Neural crest cell (in vitro differentiated cells): ENCODE measurements at regions not wholly inside any gene's neighbourhood (a gene's known extent, or its start where the extent isn't known, plus 50 kb on each side); places are given as distances from the start of the nearest gene placed in this dataset.

ENCODE experiments used
- DNase-seq: peaks from one replicate; pipeline ENCODE4 v3.0.0; 2021; ENCODE audit warnings: low read depth, mixed read lengths, low spot score
- H3K27ac Mint-ChIP-seq: one replicate; pipeline ENCODE4 v1.8.0; 2021; ENCODE audit warnings: mild to moderate bottlenecking, mixed read lengths; ENCODE audit not compliant: unreplicated experiment
- H3K27me3 Mint-ChIP-seq: 2 replicates; pipeline ENCODE4 v1.8.0; 2021; ENCODE audit warnings: low read depth, mild to moderate bottlenecking, mixed read lengths
- H3K36me3 Mint-ChIP-seq: 2 replicates; pipeline ENCODE4 v1.8.0; 2021; ENCODE audit warnings: low read depth, mild to moderate bottlenecking, mixed read lengths
- H3K4me1 Mint-ChIP-seq: 2 replicates; pipeline ENCODE4 v1.8.0; 2021; ENCODE audit warnings: mixed read lengths
- H3K4me3 Mint-ChIP-seq: one replicate; pipeline ENCODE4 v1.8.0; 2021; ENCODE audit warnings: mild to moderate bottlenecking, mixed read lengths
- H3K9me3 Mint-ChIP-seq: 2 replicates; pipeline ENCODE4 v1.8.0; 2021; ENCODE audit warnings: mixed read lengths
- TF ChIP-seq, protein P1 (sequence below): fragments of 200-600 bp; sonication (generic); conservative IDR thresholded peaks from 2 replicates; pipeline ENCODE4 v1.5.0; 2021; ENCODE audit warnings: antibody characterized with exemption, mild to moderate bottlenecking

DNA sequence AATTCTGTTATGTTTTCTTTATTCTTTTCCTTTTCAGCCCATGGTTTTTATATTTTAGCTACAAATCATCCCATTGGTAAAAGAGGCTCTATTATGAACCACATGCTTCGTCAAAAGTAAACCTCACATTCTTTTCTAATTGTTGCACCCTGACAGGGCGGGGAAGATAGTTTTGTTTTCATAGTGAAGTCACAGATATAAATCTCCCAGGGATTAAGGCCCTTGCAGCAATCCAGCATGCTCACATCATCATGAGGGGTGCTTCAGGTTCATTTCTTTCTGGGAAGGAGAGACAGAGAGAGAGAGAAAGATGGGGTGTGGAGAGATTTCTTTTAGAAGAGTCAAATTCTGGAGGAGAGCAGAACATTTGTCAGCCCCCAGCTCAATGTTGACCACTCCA, 124.5 kb upstream of the CDC42EP3 start:
- Mint-ChIP-seq H3K36me3 (no peaks in the 10 kb centered on the region), H3K4me1 (no peaks in the 10 kb centered on the region), H3K9me3 (no peaks in the 10 kb centered on the region), H3K27me3 (no peaks in the 10 kb centered on the region), H3K4me3 (no peak overlapping the region), H3K27ac (no peak overlapping the region)
- TF ChIP-seq, protein P1, sequence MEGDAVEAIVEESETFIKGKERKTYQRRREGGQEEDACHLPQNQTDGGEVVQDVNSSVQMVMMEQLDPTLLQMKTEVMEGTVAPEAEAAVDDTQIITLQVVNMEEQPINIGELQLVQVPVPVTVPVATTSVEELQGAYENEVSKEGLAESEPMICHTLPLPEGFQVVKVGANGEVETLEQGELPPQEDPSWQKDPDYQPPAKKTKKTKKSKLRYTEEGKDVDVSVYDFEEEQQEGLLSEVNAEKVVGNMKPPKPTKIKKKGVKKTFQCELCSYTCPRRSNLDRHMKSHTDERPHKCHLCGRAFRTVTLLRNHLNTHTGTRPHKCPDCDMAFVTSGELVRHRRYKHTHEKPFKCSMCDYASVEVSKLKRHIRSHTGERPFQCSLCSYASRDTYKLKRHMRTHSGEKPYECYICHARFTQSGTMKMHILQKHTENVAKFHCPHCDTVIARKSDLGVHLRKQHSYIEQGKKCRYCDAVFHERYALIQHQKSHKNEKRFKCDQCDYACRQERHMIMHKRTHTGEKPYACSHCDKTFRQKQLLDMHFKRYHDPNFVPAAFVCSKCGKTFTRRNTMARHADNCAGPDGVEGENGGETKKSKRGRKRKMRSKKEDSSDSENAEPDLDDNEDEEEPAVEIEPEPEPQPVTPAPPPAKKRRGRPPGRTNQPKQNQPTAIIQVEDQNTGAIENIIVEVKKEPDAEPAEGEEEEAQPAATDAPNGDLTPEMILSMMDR: no peak
- no peak for DNase-seq

DNA sequence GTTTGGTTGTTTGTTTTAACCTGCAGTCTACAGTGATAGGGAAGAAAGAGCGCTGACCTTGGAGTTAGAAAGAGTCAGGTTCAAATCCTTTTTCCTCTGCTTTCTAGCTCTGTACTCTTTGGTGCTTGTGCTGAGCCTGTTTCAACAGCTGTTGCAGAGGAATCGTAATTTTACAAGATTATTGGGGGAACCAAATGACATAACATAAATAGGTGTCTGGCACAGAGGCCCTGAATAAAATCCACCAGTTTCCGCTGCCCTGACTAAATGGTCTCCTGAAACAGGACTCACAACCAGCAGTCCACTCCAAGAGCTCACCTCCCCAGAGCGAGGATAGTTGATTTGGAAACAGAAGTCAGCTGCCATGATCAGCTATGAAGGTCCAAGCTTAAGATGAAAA, 125.0 kb upstream of the CDC42EP3 start:
- DNase-seq: no peak
- no peaks in the 10 kb centered on the region for H3K27me3 Mint-ChIP-seq
- no peaks in the 10 kb centered on the region for H3K36me3 Mint-ChIP-seq
- H3K4me1 Mint-ChIP-seq: no peaks in the 10 kb centered on the region
- H3K9me3 Mint-ChIP-seq: no peaks in the 10 kb centered on the region
- H3K4me3 Mint-ChIP-seq: no peak overlapping the region
- TF ChIP-seq, protein P1: no peak
- no peak overlapping the region for H3K27ac Mint-ChIP-seq

DNA sequence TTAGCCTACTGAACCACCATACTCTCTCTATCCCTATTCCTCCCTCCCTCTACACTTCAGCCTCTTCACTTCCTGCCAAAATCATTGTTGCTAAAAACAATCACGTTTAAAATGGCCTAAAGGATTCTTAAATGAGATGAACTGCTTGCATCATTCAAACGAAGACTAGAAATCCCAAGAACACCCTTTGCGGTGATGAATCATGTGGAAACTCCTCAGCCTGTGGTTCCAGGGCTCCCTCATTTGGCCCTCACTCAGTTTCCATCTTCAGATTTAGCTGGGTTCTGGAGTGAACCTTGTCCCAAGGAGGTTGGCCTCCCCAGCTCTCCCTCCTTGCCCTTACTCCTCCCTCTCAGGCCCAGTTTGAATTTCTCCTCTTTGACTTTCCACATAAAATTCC, 125.6 kb upstream of the CDC42EP3 start:
- no peak for DNase-seq
- TF ChIP-seq, protein P1: no peak
- H3K36me3 Mint-ChIP-seq: no peaks in the 10 kb centered on the region
- H3K9me3 Mint-ChIP-seq: no peaks in the 10 kb centered on the region
- no peak overlapping the region for H3K27ac Mint-ChIP-seq
- H3K4me3 Mint-ChIP-seq: no peak overlapping the region
- H3K4me1 Mint-ChIP-seq: no peaks in the 10 kb centered on the region
- H3K27me3 Mint-ChIP-seq: no peaks in the 10 kb centered on the region

DNA sequence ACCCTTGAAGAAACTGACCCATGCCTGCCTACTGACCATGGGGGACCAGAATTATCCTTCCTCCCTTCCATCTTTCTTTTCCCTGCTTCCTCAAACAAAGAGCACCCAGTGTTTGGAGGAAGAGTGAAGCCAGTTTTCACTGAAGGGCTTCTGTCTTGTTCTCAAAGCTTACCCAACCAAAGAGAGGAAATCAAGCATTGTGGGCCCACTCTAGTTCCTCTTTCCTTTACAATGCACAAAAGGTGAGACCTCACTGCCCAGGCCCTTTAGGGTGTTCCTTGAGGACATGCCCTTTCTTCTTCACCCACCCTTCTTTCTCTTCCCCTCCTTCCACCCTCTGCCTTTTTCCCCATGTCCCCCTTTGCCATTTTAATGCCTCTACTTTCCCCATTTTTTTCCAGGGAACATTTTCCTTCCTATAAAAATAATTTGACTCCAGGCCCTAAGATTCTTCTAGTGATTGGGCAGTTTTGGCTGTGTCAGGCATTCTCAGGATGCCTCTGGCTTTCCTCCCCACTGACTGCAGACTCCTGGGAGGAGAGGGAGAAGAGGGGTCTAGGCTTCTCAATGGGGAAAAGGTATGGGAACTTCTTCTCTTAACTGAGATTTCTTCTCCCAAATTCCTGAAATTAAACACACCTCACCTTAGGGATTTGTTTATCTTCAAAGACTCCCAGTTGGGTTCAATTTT, 126.6 kb upstream of the RMDN2 start:
- DNase-seq: no peak
- H3K27me3 Mint-ChIP-seq: no peaks in the 10 kb centered on the region
- H3K27ac Mint-ChIP-seq: no peak overlapping the region
- TF ChIP-seq, protein P1: no peak
- no peaks in the 10 kb centered on the region for H3K36me3 Mint-ChIP-seq
- no peak overlapping the region for H3K4me3 Mint-ChIP-seq
- H3K4me1 Mint-ChIP-seq: no peaks in the 10 kb centered on the region
- H3K9me3 Mint-ChIP-seq: no peaks in the 10 kb centered on the region

- H3K36me3 Mint-ChIP-seq: no peaks in the 10 kb centered on the region
- H3K27me3 Mint-ChIP-seq: no peaks in the 10 kb centered on the region
- H3K27ac Mint-ChIP-seq: no peak overlapping the region
- TF ChIP-seq, protein P1: no peak
- no peak for DNase-seq
- H3K4me3 Mint-ChIP-seq: no peak overlapping the region
- no peaks in the 10 kb centered on the region for H3K9me3 Mint-ChIP-seq
- H3K4me1 Mint-ChIP-seq: no peaks in the 10 kb centered on the region
These were observed 124.8 kb upstream of the RMDN2 start for GRCh38 chr2:37800176-37800858.
